ENCODE measurements at regions not wholly inside any gene's neighbourhood (a gene's known extent, or its start where the extent isn't known, plus 50 kb on each side); places are given as distances from the start of the nearest gene placed in this dataset.

DNA sequence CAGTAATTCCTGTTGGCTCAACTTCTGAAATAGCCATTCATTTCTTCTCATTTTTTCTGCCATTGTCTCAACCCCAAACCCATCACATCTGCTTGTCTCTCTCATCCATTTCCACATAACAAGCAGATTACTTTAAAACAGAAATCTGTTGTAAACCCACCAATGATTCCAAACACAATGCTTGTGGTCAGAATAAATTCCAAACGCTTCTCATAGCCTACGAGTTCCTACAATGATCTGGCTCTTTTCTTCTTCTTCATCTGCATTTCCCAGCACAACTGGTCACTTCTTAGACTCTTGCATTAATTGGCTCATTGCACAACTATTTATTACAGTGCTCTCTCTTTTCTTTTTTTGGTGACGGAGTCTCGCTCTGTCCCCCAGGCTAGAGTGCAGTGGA lies 364.1 kb downstream of the GATA3 start:
- H3K27ac ChIP-seq (ENCODE audit: insufficient read depth, low read length, poor library complexity, severe bottlenecking), result no peak overlapping the region
- peaks cover 0 to 27% (median 21%) of the 10 kb centered on the region in 4 donors for H3K4me1 Mint-ChIP-seq
- H3K4me3 Mint-ChIP-seq, result no peak overlapping the region
- H3K9me3 Mint-ChIP-seq, result peaks cover 0 to 1% (median 0%) of the 10 kb centered on the region in 7 donors
- no peaks in the 10 kb centered on the region for H3K36me3 Mint-ChIP-seq
- ATAC-seq (ENCODE audit: low read depth in 2 of 2) (no peak), DNase-seq (no peak)
- no peaks in the 10 kb centered on the region for H3K9me3 ChIP-seq (ENCODE audit: control insufficient read depth in 2 of 2, low read length in 2 of 2)
- H3K4me1 ChIP-seq (ENCODE audit: control insufficient read depth, insufficient read depth, low read length, poor library complexity, severe bottlenecking), result peaks cover 19% of the 10 kb centered on the region
- no peak overlapping the region for H3K4me3 ChIP-seq (ENCODE audit: low read depth, low read length)
- H3K27me3 ChIP-seq (ENCODE audit: control insufficient read depth, insufficient read depth, low read length), result no peaks in the 10 kb centered on the region
- no peaks in the 10 kb centered on the region for H3K36me3 ChIP-seq (ENCODE audit: control insufficient read depth, insufficient read depth, low read length)
- peaks cover 10% of the 10 kb centered on the region for H3K27me3 Mint-ChIP-seq
- peak overlapping the region in 1 of 3 donors; percentile 74 for H3K27ac Mint-ChIP-seq

DNA sequence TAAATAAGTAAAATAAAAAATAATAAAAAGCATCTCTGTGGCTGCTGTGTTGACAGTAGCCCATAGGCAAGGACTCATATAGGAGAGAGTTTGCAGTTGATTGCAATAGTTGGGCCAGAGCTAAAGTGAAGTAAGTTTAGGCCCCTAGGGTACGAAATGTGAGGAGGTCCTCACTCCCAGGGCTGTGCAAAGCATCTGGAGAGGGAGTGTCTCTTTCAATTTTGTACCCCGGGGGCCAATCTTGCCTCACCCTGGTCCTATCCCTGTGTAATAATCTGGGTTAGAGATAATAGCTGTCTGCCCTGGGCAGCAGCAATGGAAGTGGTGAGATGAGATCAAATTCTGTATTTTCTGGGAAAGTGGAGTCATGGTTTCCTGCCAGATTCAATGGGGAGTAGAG lies 365.7 kb downstream of the GATA3 start:
- DNase-seq (no peak), ATAC-seq (ENCODE audit: low read depth in 2 of 2) (no peak)
- H3K36me3 Mint-ChIP-seq, result no peaks in the 10 kb centered on the region
- Histone ChIP-seq H3K27ac (ENCODE audit: insufficient read depth, low read length, poor library complexity, severe bottlenecking) (no peak overlapping the region), H3K36me3 (ENCODE audit: control insufficient read depth, insufficient read depth, low read length) (no peaks in the 10 kb centered on the region), H3K9me3 (ENCODE audit: control insufficient read depth in 2 of 2, low read length in 2 of 2) (no peaks in the 10 kb centered on the region), H3K4me3 (ENCODE audit: low read depth, low read length) (no peak overlapping the region), H3K27me3 (ENCODE audit: control insufficient read depth, insufficient read depth, low read length) (no peaks in the 10 kb centered on the region), H3K4me1 (ENCODE audit: control insufficient read depth, insufficient read depth, low read length, poor library complexity, severe bottlenecking) (peaks cover 24% of the 10 kb centered on the region)
- peaks cover 0 to 3% (median 0%) of the 10 kb centered on the region in 7 donors for H3K9me3 Mint-ChIP-seq
- H3K4me1 Mint-ChIP-seq, result peaks cover 7 to 35% (median 29%) of the 10 kb centered on the region in 4 donors
- peaks cover 10% of the 10 kb centered on the region for H3K27me3 Mint-ChIP-seq
- H3K4me3 Mint-ChIP-seq, result peak overlapping the region in 1 of 4 donors; percentile 18
- peak overlapping the region in 1 of 3 donors; percentile 8 for H3K27ac Mint-ChIP-seq

DNA sequence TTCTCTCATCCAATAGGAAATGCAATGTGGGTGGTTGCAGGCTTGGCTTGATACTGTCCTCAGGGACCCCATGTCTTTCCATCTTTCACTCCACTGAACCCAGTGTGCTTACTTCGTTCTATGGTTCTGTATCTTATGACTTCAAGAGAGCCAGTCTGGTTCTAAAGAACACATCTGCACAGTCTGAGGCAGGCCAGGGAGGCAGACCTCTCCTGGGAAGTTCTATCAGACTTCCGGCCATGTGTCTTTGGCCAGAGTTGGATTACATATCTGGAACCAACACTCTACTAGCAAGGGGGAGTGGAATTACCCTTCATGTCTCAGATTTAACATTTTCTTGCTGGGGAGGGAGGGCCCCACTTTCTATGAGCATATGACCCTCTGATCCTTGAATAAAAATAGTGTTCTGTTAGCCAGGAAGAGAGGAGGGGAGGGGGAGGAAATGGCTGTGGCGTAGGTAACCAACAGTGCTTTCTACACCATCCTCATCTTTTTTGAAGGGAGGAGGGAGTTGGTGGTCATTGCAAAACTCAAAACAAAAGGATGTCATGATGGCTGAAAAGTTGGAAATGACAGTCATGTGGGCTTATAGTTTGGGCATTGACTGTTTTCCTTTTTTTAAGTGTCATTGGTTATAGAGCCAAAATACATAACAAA lies 370.2 kb downstream of the GATA3 start:
- Mint-ChIP-seq H3K36me3 (peaks cover 5% of the 10 kb centered on the region), H3K27me3 (peaks cover 4% of the 10 kb centered on the region), H3K4me3 (no peak overlapping the region), H3K9me3 (peaks cover 0 to 3% (median 0%) of the 10 kb centered on the region in 7 donors), H3K27ac (peak overlapping the region in 2 of 3 donors; percentile 2 to 90), H3K4me1 (peaks cover 8 to 17% (median 15%) of the 10 kb centered on the region in 4 donors)
- H3K9me3 ChIP-seq (ENCODE audit: control insufficient read depth in 2 of 2, low read length in 2 of 2), result no peaks in the 10 kb centered on the region
- no peak overlapping the region for H3K27ac ChIP-seq (ENCODE audit: insufficient read depth, low read length, poor library complexity, severe bottlenecking)
- H3K4me1 ChIP-seq (ENCODE audit: control insufficient read depth, insufficient read depth, low read length, poor library complexity, severe bottlenecking), result peaks cover 5% of the 10 kb centered on the region
- DNase-seq (peak in 1 of 3 donors; percentile 36), ATAC-seq (ENCODE audit: low read depth in 2 of 2) (no peak)
- no peak overlapping the region for H3K4me3 ChIP-seq (ENCODE audit: low read depth, low read length)
- H3K36me3 ChIP-seq (ENCODE audit: control insufficient read depth, insufficient read depth, low read length), result no peaks in the 10 kb centered on the region
- H3K27me3 ChIP-seq (ENCODE audit: control insufficient read depth, insufficient read depth, low read length), result no peaks in the 10 kb centered on the region

DNA sequence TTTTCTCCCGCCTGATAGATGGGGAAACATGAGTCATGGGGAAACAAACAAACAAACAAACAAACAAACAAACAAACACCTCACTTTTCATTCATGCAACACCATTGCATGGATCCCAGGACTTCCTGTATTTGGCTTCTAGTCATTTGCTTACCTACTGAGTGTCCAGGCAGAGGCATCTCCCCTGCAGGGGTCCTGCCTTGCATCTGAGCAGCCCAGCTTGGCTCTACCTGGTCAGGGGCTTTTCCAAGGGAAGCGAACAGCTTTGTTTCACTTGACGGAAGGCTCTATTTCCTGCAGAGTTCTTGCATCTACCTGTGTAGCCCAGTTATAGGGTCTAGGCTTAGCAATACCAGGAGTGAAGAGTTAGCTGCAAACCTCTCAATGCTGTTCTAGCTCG lies 374.2 kb downstream of the GATA3 start:
- H3K9me3 ChIP-seq (ENCODE audit: control insufficient read depth in 2 of 2, low read length in 2 of 2), result no peaks in the 10 kb centered on the region
- Mint-ChIP-seq H3K27me3 (peaks cover 10% of the 10 kb centered on the region), H3K27ac (no peak overlapping the region), H3K4me3 (no peak overlapping the region), H3K9me3 (peaks cover 0 to 2% (median 0%) of the 10 kb centered on the region in 7 donors), H3K4me1 (peaks cover 8 to 17% (median 16%) of the 10 kb centered on the region in 4 donors), H3K36me3 (peaks cover 5% of the 10 kb centered on the region)
- no peak overlapping the region for H3K27ac ChIP-seq (ENCODE audit: insufficient read depth, low read length, poor library complexity, severe bottlenecking)
- no peak overlapping the region for H3K4me3 ChIP-seq (ENCODE audit: low read depth, low read length)
- ATAC-seq (ENCODE audit: low read depth in 2 of 2), result no peak
- H3K4me1 ChIP-seq (ENCODE audit: control insufficient read depth, insufficient read depth, low read length, poor library complexity, severe bottlenecking), result peaks cover 5% of the 10 kb centered on the region
- no peaks in the 10 kb centered on the region for H3K36me3 ChIP-seq (ENCODE audit: control insufficient read depth, insufficient read depth, low read length)
- no peaks in the 10 kb centered on the region for H3K27me3 ChIP-seq (ENCODE audit: control insufficient read depth, insufficient read depth, low read length)
- no peak for DNase-seq

DNA sequence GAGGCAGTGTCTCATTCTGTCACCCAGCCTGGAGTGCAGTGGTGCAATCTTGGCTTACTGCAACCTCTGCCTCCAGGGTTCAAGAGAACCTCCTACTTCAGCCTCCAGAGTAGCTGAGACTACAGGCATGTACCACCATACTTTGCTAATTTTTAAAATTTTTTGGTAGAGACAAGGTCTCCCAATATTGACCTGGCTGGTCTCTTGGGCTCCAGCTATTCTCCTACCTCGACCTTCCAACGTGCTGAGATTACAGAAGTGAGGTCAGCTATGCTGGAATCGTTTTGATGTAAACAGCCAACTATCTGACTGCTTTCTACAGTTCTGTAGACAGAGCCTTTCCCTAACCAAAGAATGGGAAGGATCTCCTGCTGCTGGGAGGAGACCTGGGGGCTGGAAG lies 375.8 kb downstream of the GATA3 start:
- Mint-ChIP-seq H3K36me3 (peaks cover 5% of the 10 kb centered on the region), H3K4me1 (peaks cover 0 to 9% (median 6%) of the 10 kb centered on the region in 4 donors), H3K4me3 (no peak overlapping the region), H3K27me3 (peaks cover 18% of the 10 kb centered on the region), H3K27ac (no peak overlapping the region), H3K9me3 (no peaks in the 10 kb centered on the region)
- H3K4me1 ChIP-seq (ENCODE audit: control insufficient read depth, insufficient read depth, low read length, poor library complexity, severe bottlenecking), result no peaks in the 10 kb centered on the region
- no peaks in the 10 kb centered on the region for H3K9me3 ChIP-seq (ENCODE audit: control insufficient read depth in 2 of 2, low read length in 2 of 2)
- H3K27me3 ChIP-seq (ENCODE audit: control insufficient read depth, insufficient read depth, low read length), result no peaks in the 10 kb centered on the region
- no peak for ATAC-seq (ENCODE audit: low read depth in 2 of 2)
- no peaks in the 10 kb centered on the region for H3K36me3 ChIP-seq (ENCODE audit: control insufficient read depth, insufficient read depth, low read length)
- H3K27ac ChIP-seq (ENCODE audit: insufficient read depth, low read length, poor library complexity, severe bottlenecking), result no peak overlapping the region
- H3K4me3 ChIP-seq (ENCODE audit: low read depth, low read length), result no peak overlapping the region
- no peak for DNase-seq

DNA sequence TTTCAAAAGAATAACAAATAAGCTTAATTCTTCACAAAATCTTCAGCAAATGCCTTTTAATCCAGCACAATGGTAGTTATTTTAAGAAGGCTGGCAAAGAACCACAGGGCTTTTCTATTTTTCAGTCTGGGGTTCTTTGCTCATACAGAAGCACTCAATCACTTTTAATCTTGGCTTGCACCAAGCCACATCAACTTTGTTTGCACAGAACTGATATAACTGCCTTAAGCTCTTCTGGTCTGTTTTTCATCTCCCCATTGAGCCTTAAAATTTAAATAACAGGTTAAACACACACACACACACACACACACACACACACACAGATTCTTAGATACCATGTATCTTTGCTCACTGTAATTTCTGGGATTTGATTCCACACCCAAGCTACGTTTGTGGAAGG lies 377.0 kb downstream of the GATA3 start:
- Histone ChIP-seq H3K27me3 (ENCODE audit: control insufficient read depth, insufficient read depth, low read length) (no peaks in the 10 kb centered on the region), H3K4me1 (ENCODE audit: control insufficient read depth, insufficient read depth, low read length, poor library complexity, severe bottlenecking) (no peaks in the 10 kb centered on the region), H3K36me3 (ENCODE audit: control insufficient read depth, insufficient read depth, low read length) (no peaks in the 10 kb centered on the region), H3K4me3 (ENCODE audit: low read depth, low read length) (no peak overlapping the region), H3K9me3 (ENCODE audit: control insufficient read depth in 2 of 2, low read length in 2 of 2) (no peaks in the 10 kb centered on the region), H3K27ac (ENCODE audit: insufficient read depth, low read length, poor library complexity, severe bottlenecking) (no peak overlapping the region)
- Mint-ChIP-seq H3K4me3 (no peak overlapping the region), H3K27me3 (peaks cover 18% of the 10 kb centered on the region), H3K4me1 (peaks cover 0 to 4% (median 4%) of the 10 kb centered on the region in 4 donors), H3K36me3 (peaks cover 5% of the 10 kb centered on the region), H3K9me3 (no peaks in the 10 kb centered on the region), H3K27ac (no peak overlapping the region)
- DNase-seq, result no peak
- ATAC-seq (ENCODE audit: low read depth in 2 of 2), result no peak

DNA sequence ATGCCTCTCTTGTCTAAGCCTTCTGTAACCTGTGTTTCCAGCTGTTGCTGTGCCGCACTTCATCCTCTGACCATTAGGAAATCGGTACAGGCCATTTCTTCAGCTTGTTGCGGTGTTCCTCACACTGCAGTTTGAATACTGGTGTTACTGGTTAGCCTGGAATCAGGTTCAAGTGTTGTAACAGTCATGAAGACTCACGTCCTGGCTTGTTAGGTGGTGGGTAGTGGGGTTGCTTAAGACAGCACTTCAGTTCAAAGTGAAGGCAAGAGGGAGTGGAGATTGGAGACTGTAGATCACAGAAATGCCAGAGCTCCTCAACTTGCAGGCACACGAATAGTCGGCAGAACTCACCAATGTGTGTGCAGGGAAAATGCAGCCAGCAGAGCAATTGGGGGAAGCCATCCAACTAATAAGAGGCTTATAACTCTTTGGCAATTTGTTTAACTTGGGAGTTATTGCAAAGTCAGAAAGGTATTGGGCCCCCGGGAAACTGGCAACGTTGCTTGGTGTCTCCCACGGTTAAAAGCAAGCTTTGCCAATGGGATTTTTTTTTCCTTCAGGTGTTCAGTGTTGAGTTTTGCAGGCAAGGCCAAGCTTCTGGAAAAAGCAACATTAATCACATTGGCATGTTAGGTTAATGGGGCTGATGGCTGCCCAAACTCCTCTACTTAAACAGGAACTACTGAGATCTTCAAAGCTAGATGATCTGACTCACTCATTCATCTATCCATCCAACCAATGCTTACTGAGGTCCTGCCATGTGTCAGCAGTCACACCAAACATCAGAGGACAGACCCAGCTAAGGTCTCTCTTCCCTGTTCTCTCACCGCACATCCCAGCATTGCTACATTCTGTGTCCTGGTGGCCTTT lies 380.9 kb downstream of the GATA3 start:
- no peaks in the 10 kb centered on the region for H3K36me3 Mint-ChIP-seq
- H3K4me3 Mint-ChIP-seq, result no peak overlapping the region
- H3K27ac Mint-ChIP-seq, result no peak overlapping the region

More for the DNA sequence above, 380.9 kb downstream of the GATA3 start:
- Mint-ChIP-seq H3K9me3 (no peaks in the 10 kb centered on the region), H3K27me3 (peaks cover 22% of the 10 kb centered on the region), H3K4me1 (peaks cover 10 to 29% (median 26%) of the 10 kb centered on the region in 4 donors)
- Histone ChIP-seq H3K4me3 (ENCODE audit: low read depth, low read length) (no peak overlapping the region), H3K4me1 (ENCODE audit: control insufficient read depth, insufficient read depth, low read length, poor library complexity, severe bottlenecking) (peaks cover 21% of the 10 kb centered on the region), H3K9me3 (ENCODE audit: control insufficient read depth in 2 of 2, low read length in 2 of 2) (no peaks in the 10 kb centered on the region), H3K36me3 (ENCODE audit: control insufficient read depth, insufficient read depth, low read length) (no peaks in the 10 kb centered on the region), H3K27ac (ENCODE audit: insufficient read depth, low read length, poor library complexity, severe bottlenecking) (no peak overlapping the region), H3K27me3 (ENCODE audit: control insufficient read depth, insufficient read depth, low read length) (no peaks in the 10 kb centered on the region)
- DNase-seq (no peak), ATAC-seq (ENCODE audit: low read depth in 2 of 2) (no peak)
